PFSK-1 (cell line): ENCODE measurements at regions not wholly inside any gene's neighbourhood (a gene's known extent, or its start where the extent isn't known, plus 50 kb on each side); places are given as distances from the start of the nearest gene placed in this dataset.

Experiments used
- FOXP2 ChIP-seq: optimal IDR thresholded peaks from 2 replicates; pipeline ENCODE3; 2011; ENCODE audit warnings: borderline replicate concordance, control low read depth, inconsistent platforms; ENCODE audit not compliant: insufficient read depth; ENCODE audit errors: extremely low read length, extremely low read depth
- POLR2AphosphoS5 ChIP-seq: IDR thresholded peaks from 2 replicates; pipeline ENCODE4 v1.6.1; 2012; ENCODE audit warnings: low read depth, mild to moderate bottlenecking, control low read depth, low read length, moderate library complexity
- REST ChIP-seq, 2 experiments: IDR thresholded peaks; 2 replicates each; pipeline versions ENCODE4 v1.6.1 to v1.8.0; 2011 to 2012; ENCODE audit warnings: low read depth in 2 of 2, low read length in 2 of 2, control low read depth in 1 of 2, inconsistent platforms in 1 of 2, mild to moderate bottlenecking in 1 of 2, moderate library complexity in 1 of 2; ENCODE audit not compliant: insufficient read depth in 1 of 2
- SIN3A ChIP-seq: IDR thresholded peaks from 2 replicates; pipeline ENCODE4 v1.6.1; 2012; ENCODE audit warnings: mild to moderate bottlenecking, low read length, moderate library complexity, borderline replicate concordance; ENCODE audit not compliant: insufficient read depth
- TAF1 ChIP-seq: IDR thresholded peaks from 2 replicates; pipeline ENCODE4 v1.6.1; 2012; ENCODE audit warnings: low read length, control low read depth, borderline replicate concordance; ENCODE audit not compliant: insufficient read depth

- TF ChIP-seq FOXP2 = no peak
- TF ChIP-seq POLR2AphosphoS5 = no peak
- no peak for TF ChIP-seq REST (IDR thresholded peaks at IDR 0.05; ENCODE audit: insufficient read depth in 1 of 2, low read depth in 2 of 2, low read length in 2 of 2)
- TF ChIP-seq TAF1 = no peak
- no peak for TF ChIP-seq SIN3A
Measured at GRCh38 chr2:147083664-147084063, 761.2 kb upstream of the ACVR2A start.

- no peak for TF ChIP-seq SIN3A
- no peak for TF ChIP-seq REST (IDR thresholded peaks at IDR 0.05; ENCODE audit: insufficient read depth in 1 of 2, low read depth in 2 of 2, low read length in 2 of 2)
- TF ChIP-seq TAF1 = no peak
- no peak for TF ChIP-seq POLR2AphosphoS5
- TF ChIP-seq FOXP2 = no peak
Measured at GRCh38 chr2:147082850-147083522, 761.8 kb upstream of the ACVR2A start.

GRCh38 chr2:147081831-147082230 is 763.0 kb upstream of the ACVR2A start:
- no peak for TF ChIP-seq POLR2AphosphoS5

- TF ChIP-seq SIN3A = no peak
- no peak for TF ChIP-seq POLR2AphosphoS5
- TF ChIP-seq REST (IDR thresholded peaks at IDR 0.05; ENCODE audit: insufficient read depth in 1 of 2, low read depth in 2 of 2, low read length in 2 of 2) = no peak
- TF ChIP-seq FOXP2 = no peak
- no peak for TF ChIP-seq TAF1
Measured at GRCh38 chr2:147076634-147077033, 768.2 kb upstream of the ACVR2A start.

DNA sequence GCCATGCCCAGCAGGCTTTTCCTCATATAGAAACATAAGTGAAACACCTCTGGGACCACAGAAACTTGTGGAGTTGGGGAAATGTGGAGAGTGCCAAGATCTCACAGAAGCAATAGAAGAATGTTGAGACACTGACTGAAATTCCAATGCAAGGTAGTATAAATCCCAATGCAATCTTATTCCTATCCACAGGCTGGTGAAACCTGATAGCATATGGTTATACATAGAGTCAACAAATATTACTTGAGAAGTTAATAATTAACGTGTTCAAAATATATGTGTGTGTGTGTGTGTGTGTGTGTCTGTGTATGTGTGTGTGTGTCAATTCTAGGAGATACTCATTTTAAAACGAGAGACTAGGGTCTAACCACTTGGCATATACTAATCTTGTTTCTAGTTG is 776.8 kb upstream of the ACVR2A start:
- TF ChIP-seq TAF1 (no peak), FOXP2 (no peak), SIN3A (no peak), POLR2AphosphoS5 (no peak), REST (IDR thresholded peaks at IDR 0.05; ENCODE audit: insufficient read depth in 1 of 2, low read depth in 2 of 2, low read length in 2 of 2) (no peak)
